GM18870 (cell line): ENCODE measurements at regions not wholly inside any gene's neighbourhood (a gene's known extent, or its start where the extent isn't known, plus 50 kb on each side); places are given as distances from the start of the nearest gene placed in this dataset.
A peak's percentile ranks its signal among the peaks of the same experiment; 100 is the strongest.
"Not testable (repeated sequence)": the region's sequence is repeated elsewhere in the genome, so short reads cannot be mapped to it uniquely, and the experiment has no call there.

Source experiments
- ATAC-seq: cut with Tn5 transposase; IDR thresholded peaks from one replicate; pipeline ENCODE4 v1.9.1; 2021; ENCODE audit warnings: moderate library complexity; ENCODE audit not compliant: unreplicated experiment

DNA sequence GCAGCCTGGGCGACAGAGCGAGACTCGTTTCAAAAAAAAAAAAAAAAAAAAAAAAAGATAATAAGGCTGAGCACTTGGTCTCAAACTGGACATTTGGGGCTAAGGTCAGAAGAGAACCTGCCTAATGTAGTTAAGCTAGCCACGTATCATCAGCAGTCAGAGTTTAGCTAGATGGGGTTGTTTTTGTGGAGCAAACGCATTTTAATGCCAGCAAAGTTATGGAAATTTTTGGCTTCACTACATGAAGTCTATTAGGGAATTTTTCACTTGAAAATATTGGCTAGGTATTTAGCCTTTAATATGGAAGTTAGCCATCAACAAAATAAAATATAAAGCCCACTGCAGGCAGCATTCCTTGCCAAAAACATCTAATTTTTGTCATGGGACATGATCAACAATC, 902.9 kb upstream of the CDH18 start:
- not testable (repeated sequence) for ATAC-seq

DNA sequence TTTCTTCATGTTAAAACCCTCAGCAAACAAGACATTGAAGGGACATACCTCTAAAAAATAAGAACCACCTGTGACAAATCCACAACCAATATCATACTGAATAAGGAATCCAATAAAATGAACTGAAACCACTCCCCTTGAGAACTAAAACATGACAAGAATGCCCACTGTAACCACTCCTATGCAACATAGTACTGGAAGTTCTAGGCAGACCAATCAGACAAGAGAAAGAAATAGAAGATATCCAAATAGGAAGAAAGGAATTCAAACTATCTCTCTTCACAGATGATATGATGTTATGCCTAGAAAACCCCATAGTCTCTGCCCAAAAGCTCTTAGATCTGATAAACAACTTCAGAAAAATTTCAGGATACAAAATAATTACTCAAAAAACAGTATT, 887.7 kb upstream of the CDH18 start:
- not testable (repeated sequence) for ATAC-seq

DNA sequence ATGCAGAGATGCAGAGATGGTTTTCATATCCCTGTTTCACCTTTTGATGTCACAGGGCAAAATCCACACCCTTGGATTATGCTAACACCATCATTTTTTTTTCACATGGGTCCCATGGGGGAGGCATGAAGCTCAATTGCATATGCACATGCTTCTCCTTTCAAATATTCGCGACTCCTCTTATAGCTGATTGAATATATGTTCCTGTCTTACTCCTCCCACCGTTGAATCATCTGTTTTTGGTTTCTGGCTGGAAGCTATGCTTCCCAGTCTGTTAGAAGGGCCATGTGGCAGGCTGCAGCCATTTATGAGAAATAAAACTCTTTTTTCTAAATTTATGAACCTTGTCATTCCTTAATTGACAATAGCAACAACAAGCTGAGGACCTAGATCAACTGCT, 877.9 kb upstream of the CDH18 start:
- not testable (repeated sequence) for ATAC-seq

DNA sequence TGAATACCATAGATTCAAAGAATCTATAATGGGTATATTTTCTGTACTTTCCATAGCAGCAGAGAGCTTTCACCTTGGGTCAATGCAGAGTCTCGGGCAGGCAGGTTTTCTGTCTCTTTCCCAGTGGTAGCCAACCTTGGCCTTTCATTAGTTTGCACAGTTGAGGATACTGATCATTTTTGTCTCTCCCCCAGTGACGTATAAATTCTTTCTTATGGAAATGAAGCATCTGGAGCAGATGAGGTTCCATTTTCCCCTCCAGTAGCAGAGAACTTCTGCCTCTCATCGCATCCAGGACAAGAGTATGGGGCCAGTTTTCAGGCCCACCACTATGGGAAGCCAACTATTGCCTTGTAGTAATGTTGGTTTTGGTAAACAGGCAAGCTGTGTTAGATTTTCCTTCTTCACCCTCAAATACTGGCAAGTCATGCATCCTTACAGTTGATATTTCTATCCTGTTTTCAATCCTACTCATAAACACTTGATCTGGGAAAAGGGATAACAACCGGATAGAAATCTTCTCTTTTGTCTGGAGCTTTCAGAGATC, 845.2 kb upstream of the CDH18 start:
- no peak for ATAC-seq

DNA sequence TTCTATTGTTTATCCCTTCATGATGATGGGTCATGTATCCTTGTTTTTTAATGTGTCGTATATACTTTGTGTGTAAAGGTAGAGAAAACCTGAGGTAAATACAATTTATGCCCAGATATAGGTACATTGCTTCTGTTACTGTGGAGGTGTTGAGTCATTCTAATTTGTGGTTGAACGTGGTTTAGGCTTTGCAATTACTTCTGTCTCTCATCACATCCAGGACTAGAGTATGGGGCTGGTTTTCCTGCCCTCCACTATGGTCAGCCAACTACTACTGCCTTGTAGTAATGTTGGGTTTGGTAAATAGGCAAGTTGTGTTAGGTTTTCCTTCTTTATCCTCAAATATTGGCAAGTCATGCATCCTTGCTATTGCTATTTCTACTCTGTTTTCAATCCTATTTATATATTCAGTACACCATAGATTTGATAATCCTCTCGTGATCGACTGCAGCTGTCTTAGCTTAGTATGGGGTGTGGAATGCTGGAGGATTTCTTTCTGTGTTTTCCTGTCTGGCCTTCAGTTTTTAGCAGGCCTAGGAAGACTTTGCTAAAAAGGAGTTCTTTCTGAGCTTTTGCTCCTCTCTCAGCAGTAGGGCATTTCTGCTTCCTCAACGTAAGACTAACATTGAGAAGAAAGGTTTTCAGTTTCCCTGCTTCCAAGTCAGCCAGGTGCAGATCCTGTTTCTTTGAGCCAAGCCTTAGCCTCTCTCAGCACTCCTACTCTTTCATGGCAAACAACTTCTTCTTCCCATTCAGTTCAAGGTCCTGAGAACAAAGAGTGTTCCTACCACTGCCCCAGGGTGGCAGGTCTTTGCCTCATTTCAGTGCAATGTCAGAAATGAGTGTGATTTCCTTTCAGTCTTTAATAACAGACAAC, 844.4 kb upstream of the CDH18 start:
- ATAC-seq = no peak

GRCh38 chr5:20825951-20826350, 838.0 kb upstream of the CDH18 start:
- not testable (repeated sequence) for ATAC-seq

DNA sequence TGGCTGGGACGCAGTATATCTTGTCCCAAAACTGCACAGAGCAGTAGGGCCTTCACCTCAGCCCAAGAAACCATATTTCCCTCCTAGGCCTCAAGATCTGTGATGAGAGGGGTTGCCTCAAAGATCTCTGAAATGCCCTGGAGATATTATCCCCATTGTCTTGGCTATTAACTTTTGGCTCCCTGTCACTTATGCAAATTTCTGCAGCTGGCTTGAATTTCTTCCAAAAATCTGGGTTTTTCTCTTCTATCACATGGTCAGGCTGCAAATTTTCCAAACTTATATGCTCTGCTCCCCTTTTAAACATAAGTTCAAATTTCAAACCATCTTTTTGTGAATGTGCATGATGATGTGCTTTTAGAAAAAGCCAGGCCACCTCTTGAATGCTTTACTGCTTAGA, 809.2 kb upstream of the CDH18 start:
- ATAC-seq = not testable (repeated sequence)

DNA sequence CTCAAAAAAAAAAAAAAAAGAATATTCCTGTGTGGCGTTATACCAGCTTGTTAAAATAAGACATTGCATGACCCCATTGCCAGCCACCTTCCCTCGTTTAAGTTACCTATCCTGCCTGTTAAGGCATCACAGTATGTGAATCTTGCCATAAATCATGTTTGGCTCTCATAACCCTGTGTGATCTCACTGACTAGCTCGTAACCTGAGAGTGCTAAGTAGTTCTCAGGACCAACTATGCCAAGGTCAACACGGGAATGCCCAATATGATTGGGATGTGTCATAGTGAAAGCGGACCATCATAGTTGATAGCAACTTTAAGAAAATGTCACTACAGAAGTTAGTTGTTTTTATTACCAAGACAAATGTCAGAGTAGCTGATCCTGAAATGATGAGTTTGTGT, 796.8 kb upstream of the CDH18 start:
- ATAC-seq = not testable (repeated sequence)

DNA sequence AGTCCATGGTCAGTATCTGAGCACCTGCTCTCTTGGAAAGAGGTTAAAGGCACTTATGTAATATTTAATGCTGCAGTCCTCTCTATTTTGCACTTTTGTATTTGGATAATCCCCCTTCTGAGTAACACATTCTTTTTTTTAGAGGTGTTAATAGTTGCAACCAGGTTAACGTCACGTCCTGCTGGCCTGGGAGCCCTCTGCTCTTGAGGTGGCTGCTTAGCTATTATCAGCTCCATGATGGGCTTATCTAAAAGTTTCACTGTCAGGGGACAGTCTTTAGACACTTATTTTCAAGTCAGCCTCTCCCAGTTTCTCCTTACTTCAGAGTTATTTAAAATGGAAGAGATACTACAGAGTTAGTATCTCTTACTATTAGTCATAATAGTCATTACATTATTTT, 795.5 kb upstream of the CDH18 start:
- not testable (repeated sequence) for ATAC-seq

DNA sequence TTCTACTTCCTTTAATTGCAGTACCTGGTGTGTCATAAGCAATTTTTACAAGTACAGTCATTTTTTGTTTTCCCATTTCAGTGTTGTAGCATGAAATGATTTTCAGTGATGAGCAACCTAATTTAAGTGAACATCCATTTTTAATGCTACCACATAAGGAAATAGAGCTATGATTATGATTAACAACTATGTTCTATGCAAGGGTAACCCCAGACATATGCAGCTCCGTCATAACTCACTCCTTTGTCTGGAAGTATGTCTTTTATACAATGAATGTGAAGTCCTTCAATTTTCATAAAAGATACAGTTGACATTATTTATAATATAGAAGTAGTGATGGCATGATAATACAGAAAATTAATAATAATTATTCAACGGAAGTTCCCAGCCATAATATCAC, 783.3 kb upstream of the CDH18 start:
- ATAC-seq = not testable (repeated sequence)

DNA sequence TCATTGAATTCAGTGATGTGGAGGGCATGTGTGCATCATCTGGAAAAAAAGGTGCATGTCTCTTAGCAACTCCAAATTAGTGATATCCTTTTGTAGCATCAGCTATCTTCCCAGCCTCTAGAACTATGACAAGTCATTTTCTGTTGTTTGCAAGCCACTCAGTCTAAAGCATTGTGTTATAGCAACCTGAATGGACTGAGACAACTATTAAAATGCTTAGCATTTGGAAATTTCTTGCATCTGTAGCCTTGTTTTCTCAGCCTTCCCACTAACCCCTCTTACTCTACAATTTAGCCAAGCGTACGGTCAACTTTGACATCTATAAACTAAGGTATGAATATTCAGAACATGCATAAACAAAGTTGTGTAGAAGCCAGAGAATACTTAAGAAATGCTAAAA, 777.1 kb upstream of the CDH18 start:
- ATAC-seq = not testable (repeated sequence)

- not testable (repeated sequence) for ATAC-seq
Observed at GRCh38 chr5:20759459-20759858, 771.5 kb upstream of the CDH18 start.

GRCh38 chr5:20752179-20752578, 764.2 kb upstream of the CDH18 start:
- ATAC-seq = not testable (repeated sequence)

DNA sequence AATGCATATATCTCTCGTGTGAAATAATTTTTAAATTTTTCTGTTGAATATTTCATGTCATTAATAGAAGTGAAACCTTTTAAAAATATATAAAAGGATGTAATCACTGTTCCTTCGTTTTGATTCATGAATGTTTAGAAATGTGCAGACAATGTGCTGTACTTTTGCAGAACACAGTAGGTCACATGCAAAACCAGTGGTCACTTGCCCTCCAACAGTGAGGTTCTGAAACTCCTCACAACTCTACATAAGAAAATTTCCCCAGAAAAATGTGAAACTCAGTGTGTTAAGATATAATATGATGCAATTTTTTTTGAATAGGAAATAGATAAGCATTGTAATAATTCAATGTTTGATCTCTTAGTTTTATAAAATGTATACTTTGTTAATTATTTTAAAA, 747.7 kb upstream of the CDH18 start:
- ATAC-seq = peak; percentile 70

DNA sequence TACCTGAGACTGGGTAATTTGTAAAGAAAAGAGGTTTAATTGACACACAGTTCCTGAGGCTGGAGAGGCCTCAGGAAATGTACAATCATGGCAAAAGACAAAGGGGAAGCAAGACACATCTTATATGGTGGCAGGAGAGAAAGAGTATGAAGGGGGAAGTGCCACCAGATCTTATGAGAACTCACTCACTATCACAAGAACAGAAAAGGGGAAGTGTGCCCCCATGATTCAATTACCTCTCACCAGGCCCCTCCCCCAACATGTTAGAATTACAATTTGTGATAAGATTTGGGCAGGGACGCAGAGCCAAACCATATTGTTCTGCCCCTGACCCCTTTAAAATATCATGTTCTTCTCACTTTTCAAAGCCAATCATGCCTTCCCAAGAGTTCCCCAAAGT, 744.2 kb upstream of the CDH18 start:
- not testable (repeated sequence) for ATAC-seq

DNA sequence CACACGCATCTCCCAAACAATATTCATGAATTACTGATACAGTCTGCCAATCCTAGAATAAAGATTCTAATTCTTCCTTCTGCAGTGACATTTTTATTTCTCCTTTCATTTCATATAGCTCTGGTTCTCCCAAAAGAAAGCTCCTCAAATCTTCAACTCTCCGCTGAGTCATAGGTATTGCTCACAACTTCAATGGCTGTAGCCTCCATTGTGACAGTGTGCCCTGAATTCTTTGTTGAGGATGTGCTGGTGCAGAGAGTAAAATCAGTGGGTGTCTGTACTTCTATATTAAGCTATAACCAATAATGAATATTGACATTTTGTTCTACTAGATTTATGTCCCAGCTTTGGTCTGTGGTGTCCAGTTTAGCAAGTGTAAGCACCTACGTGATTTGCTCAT, 733.3 kb upstream of the CDH18 start:
- not testable (repeated sequence) for ATAC-seq

GRCh38 chr5:20711520-20712155, 723.6 kb upstream of the CDH18 start:
- ATAC-seq = not testable (repeated sequence)

GRCh38 chr5:20707634-20708033, 719.6 kb upstream of the CDH18 start:
- ATAC-seq = not testable (repeated sequence)

DNA sequence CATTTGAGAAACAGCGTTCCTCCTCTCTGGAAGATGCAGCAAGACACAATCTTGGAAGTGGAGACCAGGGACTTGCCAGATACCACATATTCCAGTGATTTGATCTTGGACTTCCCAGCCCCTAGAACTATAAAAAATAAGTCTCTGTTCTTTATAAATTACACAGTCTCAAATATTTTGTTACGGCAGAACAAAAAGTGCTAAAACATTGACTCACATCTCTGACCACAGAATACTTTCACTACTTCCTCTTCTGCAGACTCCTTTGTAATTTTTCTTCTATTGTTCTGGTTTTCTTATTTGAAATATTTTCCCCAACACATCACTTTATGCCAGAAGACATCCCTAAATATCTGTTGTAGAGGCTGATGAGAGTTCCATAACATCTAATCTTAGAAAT, 706.1 kb upstream of the CDH18 start:
- ATAC-seq = no peak

GRCh38 chr5:20692913-20693312, 704.9 kb upstream of the CDH18 start:
- ATAC-seq = no peak

- no peak for ATAC-seq
Observed at GRCh38 chr5:20683241-20683940, 695.4 kb upstream of the CDH18 start.
